WTC11 (cell line): ENCODE measurements at regions not wholly inside any gene's neighbourhood (a gene's known extent, or its start where the extent isn't known, plus 50 kb on each side); places are given as distances from the start of the nearest gene placed in this dataset.

ENCODE experiments used
- ATAC-seq: fragments of 200-7000 bp; cut with Tn5 transposase; 2 replicates; pipeline ENCODE4 v1.10.0; 2021; ENCODE audit warnings: mild to moderate bottlenecking, moderate library complexity
- CTCF ChIA-PET: fragments of 300-600 bp; sonication (Branson Sonifier 250); formaldehyde crosslinking; loops from one replicate; lab custom pipeline; 2021; ENCODE audit warnings: antibody characterized with exemption; lab: Charles Lee
- POLR2A ChIA-PET: fragments of 350-600 bp; sonication (Branson Sonifier 250); formaldehyde crosslinking; loops from one replicate; lab custom pipeline; 2021; ENCODE audit warnings: antibody characterized with exemption; lab: Charles Lee
- DNase-seq: peaks from one replicate; pipeline ENCODE4 v3.0.0; 2021; ENCODE audit warnings: low spot score
- H3K27ac Mint-ChIP-seq: 2 replicates; pipeline ENCODE4 v1.8.0; 2021; ENCODE audit warnings: mixed read lengths
- H3K27me3 Mint-ChIP-seq: 2 replicates; pipeline ENCODE4 v1.8.0; 2021; ENCODE audit warnings: low read depth, mild to moderate bottlenecking, moderate library complexity, mixed read lengths
- H3K36me3 Mint-ChIP-seq: 2 replicates; pipeline ENCODE4 v1.8.0; 2021; ENCODE audit warnings: mixed read lengths
- H3K4me1 Mint-ChIP-seq: 2 replicates; pipeline ENCODE4 v1.8.0; 2022; ENCODE audit warnings: mixed read lengths
- H3K4me3 Mint-ChIP-seq: 2 replicates; pipeline ENCODE4 v1.8.0; 2021; ENCODE audit warnings: mild to moderate bottlenecking, moderate library complexity, mixed read lengths
- H3K9me3 Mint-ChIP-seq: 2 replicates; pipeline ENCODE4 v1.8.0; 2021; ENCODE audit warnings: mixed read lengths
- ATF3 ChIP-seq: sonication (generic); formaldehyde crosslinking; conservative IDR thresholded peaks from 2 replicates; pipeline ENCODE4 v1.8.1; 2022; ENCODE audit warnings: mild to moderate bottlenecking, missing genetic modification reagents
- CREB1 ChIP-seq: sonication (generic); formaldehyde crosslinking; IDR thresholded peaks from 2 replicates; pipeline ENCODE4 v1.8.0; 2023; ENCODE audit warnings: mild to moderate bottlenecking, missing genetic modification reagents
- CREM ChIP-seq: sonication (generic); formaldehyde crosslinking; IDR thresholded peaks from 2 replicates; pipeline ENCODE4 v1.8.1; 2022; ENCODE audit warnings: mild to moderate bottlenecking, missing genetic modification reagents, moderate library complexity
- ETV6 ChIP-seq: sonication (generic); formaldehyde crosslinking; IDR thresholded peaks from 2 replicates; pipeline ENCODE4 v1.8.1; 2022; ENCODE audit warnings: mild to moderate bottlenecking, missing genetic modification reagents
- FOXJ3 ChIP-seq: sonication (generic); formaldehyde crosslinking; IDR thresholded peaks from 2 replicates; pipeline ENCODE4 v1.9.0; 2021; ENCODE audit warnings: missing genetic modification reagents, mild to moderate bottlenecking, borderline replicate concordance
- FOXK1 ChIP-seq: sonication (generic); formaldehyde crosslinking; IDR thresholded peaks from 2 replicates; pipeline ENCODE4 v1.8.0; 2022; ENCODE audit warnings: mild to moderate bottlenecking, moderate library complexity, missing genetic modification reagents
- FOXP1 ChIP-seq: sonication (generic); formaldehyde crosslinking; IDR thresholded peaks from 2 replicates; pipeline ENCODE4 v1.8.0; 2022; ENCODE audit warnings: missing genetic modification reagents, mild to moderate bottlenecking, moderate library complexity, borderline replicate concordance
- HMGA2 ChIP-seq: fragments of 250-450 bp; sonication (Bioruptor Pico); IDR thresholded peaks from 2 replicates; pipeline ENCODE4 v1.4.0; 2021; ENCODE audit warnings: mild to moderate bottlenecking, moderate library complexity
- IRF2 ChIP-seq: sonication (generic); formaldehyde crosslinking; IDR thresholded peaks from 2 replicates; pipeline ENCODE4 v1.8.0; 2022; ENCODE audit warnings: low read depth, missing genetic modification reagents, borderline replicate concordance
- JAZF1 ChIP-seq: fragments of 250-450 bp; sonication (Bioruptor Pico); IDR thresholded peaks from 2 replicates; pipeline ENCODE4 v1.9.0; 2021; ENCODE audit warnings: moderate library complexity, mild to moderate bottlenecking, inconsistent platforms
- KAT7 ChIP-seq: sonication (generic); formaldehyde crosslinking; IDR thresholded peaks from 2 replicates; pipeline ENCODE4 v1.8.1; 2023; ENCODE audit warnings: missing genetic modification reagents, mild to moderate bottlenecking, borderline replicate concordance
- MYBL2 ChIP-seq: sonication (generic); formaldehyde crosslinking; IDR thresholded peaks from 2 replicates; pipeline ENCODE4 v1.8.1; 2023; ENCODE audit warnings: mild to moderate bottlenecking, moderate library complexity, missing genetic modification reagents
- NFATC4 ChIP-seq: fragments of 250-450 bp; sonication (Bioruptor Pico); IDR thresholded peaks from 2 replicates; pipeline ENCODE4 v1.9.0; 2021; ENCODE audit warnings: mild to moderate bottlenecking
- OVOL2 ChIP-seq: fragments of 250-450 bp; sonication (Bioruptor Pico); IDR thresholded peaks from 2 replicates; pipeline ENCODE4 v1.9.0; 2021; ENCODE audit warnings: mild to moderate bottlenecking, borderline replicate concordance
- RELA ChIP-seq: sonication (generic); formaldehyde crosslinking; IDR thresholded peaks from 2 replicates; pipeline ENCODE4 v1.8.1; 2022; ENCODE audit warnings: missing genetic modification reagents, mild to moderate bottlenecking, borderline replicate concordance
- SMAD3 ChIP-seq: sonication (generic); formaldehyde crosslinking; IDR thresholded peaks from 2 replicates; pipeline ENCODE4 v1.8.0; 2022; ENCODE audit warnings: missing genetic modification reagents, mild to moderate bottlenecking, borderline replicate concordance
- SMAD4 ChIP-seq: sonication (generic); formaldehyde crosslinking; IDR thresholded peaks from 2 replicates; pipeline ENCODE4 v1.8.0; 2022; ENCODE audit warnings: mild to moderate bottlenecking, missing genetic modification reagents
- SOX15 ChIP-seq: fragments of 250-450 bp; sonication (Bioruptor Pico); IDR thresholded peaks from 2 replicates; pipeline ENCODE4 v1.9.0; 2021; ENCODE audit warnings: mild to moderate bottlenecking
- STAT6 ChIP-seq: sonication (generic); formaldehyde crosslinking; conservative IDR thresholded peaks from 2 replicates; pipeline ENCODE4 v1.8.1; 2023; ENCODE audit warnings: mild to moderate bottlenecking, low read depth, missing genetic modification reagents, moderate library complexity
- TEAD4 ChIP-seq: sonication (generic); formaldehyde crosslinking; IDR thresholded peaks from 2 replicates; pipeline ENCODE4 v1.8.0; 2022; ENCODE audit warnings: mild to moderate bottlenecking, missing genetic modification reagents
- TP53 ChIP-seq: sonication (generic); formaldehyde crosslinking; IDR thresholded peaks from 2 replicates; pipeline ENCODE4 v1.8.1; 2023; ENCODE audit warnings: mild to moderate bottlenecking, missing genetic modification reagents
- USF2 ChIP-seq: sonication (generic); formaldehyde crosslinking; IDR thresholded peaks from 2 replicates; pipeline ENCODE4 v1.8.1; 2023; ENCODE audit warnings: mild to moderate bottlenecking, missing genetic modification reagents, moderate library complexity
- ZMAT4 ChIP-seq: fragments of 250-450 bp; sonication (Bioruptor Pico); IDR thresholded peaks from 2 replicates; pipeline ENCODE4 v1.9.0; 2021; ENCODE audit warnings: mild to moderate bottlenecking
- ZNF121 ChIP-seq: sonication (generic); formaldehyde crosslinking; IDR thresholded peaks from 2 replicates; pipeline ENCODE4 v1.8.0; 2023; ENCODE audit warnings: missing genetic modification reagents
- ZNF416 ChIP-seq: fragments of 250-450 bp; sonication (Bioruptor Pico); IDR thresholded peaks from 2 replicates; pipeline ENCODE4 v1.9.0; 2021; ENCODE audit warnings: mild to moderate bottlenecking, inconsistent platforms
- TF ChIP-seq, protein P1 (sequence below): sonication (generic); formaldehyde crosslinking; IDR thresholded peaks from 2 replicates; pipeline ENCODE4 v1.8.0; 2022; ENCODE audit warnings: mild to moderate bottlenecking, missing genetic modification reagents
- TF ChIP-seq, protein P2 (sequence below): fragments of 250-450 bp; sonication (Bioruptor Pico); IDR thresholded peaks from 2 replicates; pipeline ENCODE4 v1.9.0; 2021; ENCODE audit warnings: mild to moderate bottlenecking

- H3K27ac Mint-ChIP-seq: no peak overlapping the region
- POLR2A ChIA-PET: no interaction called here
- H3K4me3 Mint-ChIP-seq: no peak overlapping the region
- no peaks in the 10 kb centered on the region for H3K4me1 Mint-ChIP-seq
- TF ChIP-seq ZNF121 (CRISPR knock-in tag) (no peak), ETV6 (no peak), SMAD3 (CRISPR knock-in tag) (no peak), USF2 (CRISPR knock-in tag) (no peak), MYBL2 (CRISPR knock-in tag) (no peak), ZMAT4 (CRISPR knock-in tag) (no peak), IRF2 (CRISPR knock-in tag) (no peak), KAT7 (CRISPR knock-in tag) (no peak), CREB1 (CRISPR knock-in tag) (no peak), TEAD4 (CRISPR knock-in tag) (no peak), OVOL2 (CRISPR knock-in tag) (no peak), NFATC4 (CRISPR knock-in tag) (no peak), SMAD4 (CRISPR knock-in tag) (no peak), STAT6 (no peak), RELA (CRISPR knock-in tag) (no peak), TP53 (CRISPR knock-in tag) (no peak), JAZF1 (CRISPR knock-in tag) (no peak), HMGA2 (no peak)
- TF ChIP-seq, protein P1, sequence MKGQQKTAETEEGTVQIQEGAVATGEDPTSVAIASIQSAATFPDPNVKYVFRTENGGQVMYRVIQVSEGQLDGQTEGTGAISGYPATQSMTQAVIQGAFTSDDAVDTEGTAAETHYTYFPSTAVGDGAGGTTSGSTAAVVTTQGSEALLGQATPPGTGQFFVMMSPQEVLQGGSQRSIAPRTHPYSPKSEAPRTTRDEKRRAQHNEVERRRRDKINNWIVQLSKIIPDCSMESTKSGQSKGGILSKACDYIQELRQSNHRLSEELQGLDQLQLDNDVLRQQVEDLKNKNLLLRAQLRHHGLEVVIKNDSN: no peak
- ATAC-seq (no peak), DNase-seq (no peak)
- H3K27me3 Mint-ChIP-seq: peaks cover 3% of the 10 kb centered on the region; the same call in 1 of the 2 replicates
- CTCF ChIA-PET: no interaction called here
- peaks cover 41% of the 10 kb centered on the region for H3K9me3 Mint-ChIP-seq
- H3K36me3 Mint-ChIP-seq: 0 out of 2 replicates have a peak, but pooled peaks cover 4% of the 10 kb centered on the region
Measured at GRCh38 chr5:2690293-2690692, 61.2 kb downstream of the IRX2 start.

DNA sequence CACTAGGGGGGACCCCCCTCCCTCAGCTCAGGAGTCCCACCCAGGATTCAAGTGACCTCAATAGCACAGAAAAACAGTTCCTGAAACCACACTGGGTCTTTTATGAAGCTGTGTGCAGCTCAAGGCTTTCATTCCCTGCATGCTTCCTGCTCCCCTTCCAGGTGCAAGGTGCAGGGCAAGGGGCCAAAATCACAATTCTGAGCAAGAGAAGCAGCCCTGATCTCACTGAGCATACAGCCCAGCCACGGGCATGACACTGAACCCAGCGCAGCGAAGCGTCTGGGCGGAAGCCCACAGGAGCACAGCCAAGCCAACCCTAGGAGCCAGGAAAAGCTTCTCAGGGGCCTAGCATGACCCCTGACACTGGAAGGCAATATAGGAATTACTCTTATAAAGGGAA, 62.9 kb downstream of the IRX2 start:
- no peak for DNase-seq
- Mint-ChIP-seq H3K36me3 (0 out of 2 replicates have a peak, but pooled peaks cover 4% of the 10 kb centered on the region), H3K9me3 (peaks cover 28% of the 10 kb centered on the region), H3K27me3 (peaks cover 3% of the 10 kb centered on the region; the same call in 1 of the 2 replicates), H3K4me3 (no peak overlapping the region), H3K4me1 (no peaks in the 10 kb centered on the region), H3K27ac (no peak overlapping the region)
- no peak for ATAC-seq
- ChIA-PET POLR2A (no interaction called here), CTCF (no interaction called here)
- no peak for TF ChIP-seq FOXK1
- TF ChIP-seq SOX15 (CRISPR knock-in tag): no peak
- TF ChIP-seq CREM (CRISPR knock-in tag): no peak
- no peak for TF ChIP-seq SMAD3 (CRISPR knock-in tag)
- TF ChIP-seq, protein P1: no peak
- no peak for TF ChIP-seq FOXP1 (CRISPR knock-in tag)
- TF ChIP-seq ATF3 (CRISPR knock-in tag): no peak
- no peak for TF ChIP-seq ZNF416 (CRISPR knock-in tag)
- TF ChIP-seq TEAD4 (CRISPR knock-in tag): no peak
- TF ChIP-seq, protein P2, sequence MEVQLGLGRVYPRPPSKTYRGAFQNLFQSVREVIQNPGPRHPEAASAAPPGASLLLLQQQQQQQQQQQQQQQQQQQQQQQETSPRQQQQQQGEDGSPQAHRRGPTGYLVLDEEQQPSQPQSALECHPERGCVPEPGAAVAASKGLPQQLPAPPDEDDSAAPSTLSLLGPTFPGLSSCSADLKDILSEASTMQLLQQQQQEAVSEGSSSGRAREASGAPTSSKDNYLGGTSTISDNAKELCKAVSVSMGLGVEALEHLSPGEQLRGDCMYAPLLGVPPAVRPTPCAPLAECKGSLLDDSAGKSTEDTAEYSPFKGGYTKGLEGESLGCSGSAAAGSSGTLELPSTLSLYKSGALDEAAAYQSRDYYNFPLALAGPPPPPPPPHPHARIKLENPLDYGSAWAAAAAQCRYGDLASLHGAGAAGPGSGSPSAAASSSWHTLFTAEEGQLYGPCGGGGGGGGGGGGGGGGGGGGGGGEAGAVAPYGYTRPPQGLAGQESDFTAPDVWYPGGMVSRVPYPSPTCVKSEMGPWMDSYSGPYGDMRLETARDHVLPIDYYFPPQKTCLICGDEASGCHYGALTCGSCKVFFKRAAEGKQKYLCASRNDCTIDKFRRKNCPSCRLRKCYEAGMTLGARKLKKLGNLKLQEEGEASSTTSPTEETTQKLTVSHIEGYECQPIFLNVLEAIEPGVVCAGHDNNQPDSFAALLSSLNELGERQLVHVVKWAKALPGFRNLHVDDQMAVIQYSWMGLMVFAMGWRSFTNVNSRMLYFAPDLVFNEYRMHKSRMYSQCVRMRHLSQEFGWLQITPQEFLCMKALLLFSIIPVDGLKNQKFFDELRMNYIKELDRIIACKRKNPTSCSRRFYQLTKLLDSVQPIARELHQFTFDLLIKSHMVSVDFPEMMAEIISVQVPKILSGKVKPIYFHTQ: no peak
- no peak for TF ChIP-seq FOXJ3 (CRISPR knock-in tag)
